Astrocyte (in vitro differentiated cells and primary cell): ENCODE measurements at regions not wholly inside any gene's neighbourhood (a gene's known extent, or its start where the extent isn't known, plus 50 kb on each side); places are given as distances from the start of the nearest gene placed in this dataset.

Source experiments
- EZH2 ChIP-seq: IDR thresholded peaks from 2 replicates; pipeline ENCODE4 v1.6.1; 2012; ENCODE audit warnings: mild to moderate bottlenecking, low read length, inconsistent platforms; ENCODE audit not compliant: insufficient read depth
- TF ChIP-seq, protein P1 (sequence below): IDR thresholded peaks from 2 replicates; pipeline ENCODE4 v1.5.1; 2011; ENCODE audit warnings: low read depth, mild to moderate bottlenecking, inconsistent platforms, low read length, moderate library complexity; ENCODE audit not compliant: insufficient read depth

DNA sequence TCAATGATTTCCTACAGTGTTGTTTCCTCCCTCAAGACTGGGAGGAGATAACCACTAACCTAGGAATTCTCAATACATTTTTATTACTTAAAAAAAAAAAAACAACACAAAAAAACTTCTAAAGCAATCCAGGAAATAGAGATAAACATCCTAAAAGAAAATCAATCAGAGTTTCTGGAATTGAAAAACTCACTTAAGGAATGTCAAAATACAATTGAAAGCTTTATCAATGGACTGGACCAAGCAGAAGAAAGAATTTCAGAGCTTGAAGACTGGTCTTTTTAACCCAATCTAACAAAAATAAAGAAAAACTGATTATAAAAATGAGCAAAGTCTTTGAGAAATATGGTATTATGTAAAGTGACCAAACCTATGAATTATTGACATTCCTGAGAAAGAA lies 394.1 kb downstream of the XPNPEP1 start:
- TF ChIP-seq, protein P1, sequence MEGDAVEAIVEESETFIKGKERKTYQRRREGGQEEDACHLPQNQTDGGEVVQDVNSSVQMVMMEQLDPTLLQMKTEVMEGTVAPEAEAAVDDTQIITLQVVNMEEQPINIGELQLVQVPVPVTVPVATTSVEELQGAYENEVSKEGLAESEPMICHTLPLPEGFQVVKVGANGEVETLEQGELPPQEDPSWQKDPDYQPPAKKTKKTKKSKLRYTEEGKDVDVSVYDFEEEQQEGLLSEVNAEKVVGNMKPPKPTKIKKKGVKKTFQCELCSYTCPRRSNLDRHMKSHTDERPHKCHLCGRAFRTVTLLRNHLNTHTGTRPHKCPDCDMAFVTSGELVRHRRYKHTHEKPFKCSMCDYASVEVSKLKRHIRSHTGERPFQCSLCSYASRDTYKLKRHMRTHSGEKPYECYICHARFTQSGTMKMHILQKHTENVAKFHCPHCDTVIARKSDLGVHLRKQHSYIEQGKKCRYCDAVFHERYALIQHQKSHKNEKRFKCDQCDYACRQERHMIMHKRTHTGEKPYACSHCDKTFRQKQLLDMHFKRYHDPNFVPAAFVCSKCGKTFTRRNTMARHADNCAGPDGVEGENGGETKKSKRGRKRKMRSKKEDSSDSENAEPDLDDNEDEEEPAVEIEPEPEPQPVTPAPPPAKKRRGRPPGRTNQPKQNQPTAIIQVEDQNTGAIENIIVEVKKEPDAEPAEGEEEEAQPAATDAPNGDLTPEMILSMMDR = no peak
- no peak for TF ChIP-seq EZH2
